HG02759 (cell line): ENCODE measurements at regions not wholly inside any gene's neighbourhood (a gene's known extent, or its start where the extent isn't known, plus 50 kb on each side); places are given as distances from the start of the nearest gene placed in this dataset.
"Not testable (repeated sequence)": the region's sequence is repeated elsewhere in the genome, so short reads cannot be mapped to it uniquely, and the experiment has no call there.

Experiments used
- ATAC-seq: cut with Tn5 transposase; IDR thresholded peaks from one replicate; pipeline ENCODE4 v1.9.1; 2021; ENCODE audit warnings: mild to moderate bottlenecking, moderate library complexity; ENCODE audit not compliant: unreplicated experiment

DNA sequence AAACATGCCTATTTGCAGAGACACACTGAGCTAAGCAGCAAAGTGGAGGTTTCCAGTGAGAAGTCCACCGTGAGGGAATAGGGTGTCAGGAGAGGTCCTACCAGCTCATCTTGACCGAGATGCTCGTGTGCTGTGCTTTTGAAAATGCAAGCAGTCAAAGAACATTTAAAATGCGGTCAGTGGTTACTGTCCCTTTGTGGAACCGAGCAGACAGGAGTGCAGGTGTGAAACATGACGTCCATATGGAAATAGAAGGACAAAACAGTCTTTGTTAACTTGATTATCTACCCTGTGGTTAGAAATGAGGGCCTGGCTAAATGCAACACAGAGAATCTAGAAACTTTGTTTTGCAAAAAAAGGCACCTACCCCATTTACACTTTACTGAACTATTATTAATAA is 473.3 kb downstream of the SPATA31A6 start:
- not testable (repeated sequence) for ATAC-seq

GRCh38 chr9:42657496-42657895 is 474.0 kb downstream of the SPATA31A6 start:
- ATAC-seq = not testable (repeated sequence)

DNA sequence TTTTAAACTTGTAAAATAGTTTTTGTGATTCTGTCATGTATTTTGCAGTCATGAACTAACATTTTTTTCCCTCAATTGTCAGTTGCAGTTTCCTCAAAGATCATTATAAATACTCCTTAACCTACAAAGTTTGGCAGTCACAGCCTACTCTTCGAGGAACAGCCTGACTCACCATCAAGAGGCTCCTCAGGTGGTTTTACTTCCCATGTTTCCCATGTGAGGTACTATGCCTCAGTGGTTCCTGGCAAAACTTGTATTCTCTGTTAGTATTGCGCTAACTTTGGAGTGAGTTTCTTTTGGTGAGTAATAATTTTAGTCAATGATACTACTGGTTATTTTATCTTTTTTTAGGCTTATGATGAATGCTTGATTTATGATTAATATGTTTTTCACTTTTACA is 513.7 kb downstream of the SPATA31A6 start:
- not testable (repeated sequence) for ATAC-seq

DNA sequence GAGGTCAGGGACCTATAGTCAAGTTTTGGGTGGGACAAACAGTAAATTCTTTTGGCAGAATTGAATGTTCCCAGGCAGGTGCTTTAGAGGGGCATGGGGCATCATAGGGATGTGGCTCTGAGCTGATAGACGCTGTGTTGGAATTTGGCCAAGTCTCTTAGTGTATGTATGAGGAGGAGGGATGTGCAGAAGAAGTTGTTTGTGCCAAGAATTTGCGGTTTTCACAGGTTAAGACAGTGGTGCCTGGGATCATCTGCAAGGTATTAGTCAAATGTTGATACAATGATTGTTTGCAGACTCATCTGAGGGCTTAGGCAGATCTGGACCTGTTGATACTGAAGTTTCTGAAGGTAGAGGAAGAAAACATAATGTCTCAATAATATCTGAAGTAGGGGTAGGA is 519.4 kb downstream of the SPATA31A6 start:
- ATAC-seq = not testable (repeated sequence)

DNA sequence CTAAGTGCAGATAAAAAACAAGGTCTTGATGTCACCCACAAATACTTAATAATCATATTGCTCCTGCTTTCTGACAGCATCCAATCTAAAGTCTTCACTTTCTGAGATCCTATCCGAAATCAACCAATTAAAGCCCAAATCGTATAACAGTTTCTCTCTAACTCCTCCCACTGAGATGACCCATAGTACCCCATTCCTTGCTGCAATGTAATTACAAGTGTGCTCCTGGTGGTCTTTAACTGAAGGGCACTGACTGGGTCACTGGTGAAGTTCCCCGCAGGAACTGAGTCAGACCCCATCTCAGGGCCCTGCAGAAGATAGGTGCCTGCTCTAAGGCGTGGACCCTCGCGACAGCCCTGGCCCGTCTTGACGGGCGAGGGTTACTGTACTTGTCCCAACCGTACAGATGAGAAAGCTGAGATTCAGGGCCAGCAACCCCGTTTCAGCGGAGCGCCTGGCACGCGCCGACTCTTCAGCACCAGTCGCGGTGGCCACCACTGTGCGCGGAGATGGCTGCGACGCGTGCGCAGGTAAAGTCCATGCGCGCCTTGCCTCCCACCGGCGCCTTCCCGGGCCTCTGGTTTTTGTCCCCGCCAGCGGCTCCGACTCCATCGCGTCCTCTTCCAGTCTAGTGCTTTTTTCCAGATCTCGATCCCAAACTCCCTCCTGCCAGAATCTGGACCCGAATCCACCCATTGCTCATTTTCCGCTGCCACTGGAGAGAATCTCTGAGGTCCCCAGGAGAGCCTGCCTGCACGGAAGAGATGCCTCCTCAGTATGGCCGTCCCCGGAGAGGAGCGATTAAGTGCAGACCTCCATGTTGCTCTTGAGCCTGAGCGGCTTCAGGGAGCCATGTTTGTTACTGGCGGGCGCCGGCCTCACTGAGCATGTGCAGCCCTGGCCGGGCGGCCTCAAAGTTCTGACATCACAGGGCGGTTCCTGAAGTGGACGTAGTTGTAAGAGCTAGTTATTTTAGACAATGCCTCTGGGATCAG is 541.7 kb downstream of the SPATA31A6 start:
- ATAC-seq = not testable (repeated sequence)

DNA sequence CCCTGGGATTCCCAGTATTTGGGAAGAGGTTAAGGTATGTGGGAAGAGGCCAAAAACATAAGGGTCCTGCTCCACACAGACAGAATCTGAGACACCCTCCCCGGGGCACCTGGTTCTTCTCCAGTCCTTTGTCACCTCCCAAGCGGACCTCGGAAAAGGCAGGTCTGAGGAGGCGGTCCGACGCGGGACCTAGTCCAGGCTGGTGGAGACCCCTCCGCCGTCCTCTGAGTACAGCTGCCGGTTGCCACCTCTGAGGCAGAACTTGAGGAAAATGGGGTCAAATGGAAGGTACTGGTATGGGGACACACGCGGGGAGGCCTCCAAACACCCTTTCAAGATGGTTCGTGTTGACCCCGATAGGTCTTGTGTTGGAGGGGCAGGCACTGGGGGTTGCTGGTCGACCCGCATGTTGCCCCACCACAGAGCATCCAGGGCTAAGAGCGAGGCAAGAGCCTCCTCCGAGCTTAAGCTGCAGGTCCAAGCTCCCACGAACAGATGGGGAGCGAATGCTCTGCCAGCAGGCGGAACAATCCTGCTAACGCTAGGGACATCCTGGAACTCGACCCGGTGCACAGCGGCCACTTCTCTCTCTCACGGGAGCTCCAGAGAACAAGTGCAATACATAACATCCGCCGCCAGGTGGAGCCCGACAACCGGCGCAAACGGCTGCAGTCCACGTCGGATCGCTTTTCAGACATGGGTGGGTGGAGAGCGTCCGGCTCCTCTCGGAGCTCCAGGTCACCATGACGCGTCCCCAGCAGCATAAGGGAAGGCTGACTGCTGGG is 559.8 kb downstream of the SPATA31A6 start:
- ATAC-seq = peak; percentile 77

- not testable (repeated sequence) for ATAC-seq
Observed at GRCh38 chr9:42757251-42757650, 573.8 kb downstream of the SPATA31A6 start.

- ATAC-seq = not testable (repeated sequence)
Observed at GRCh38 chr9:42759320-42759719, 575.9 kb downstream of the SPATA31A6 start.

DNA sequence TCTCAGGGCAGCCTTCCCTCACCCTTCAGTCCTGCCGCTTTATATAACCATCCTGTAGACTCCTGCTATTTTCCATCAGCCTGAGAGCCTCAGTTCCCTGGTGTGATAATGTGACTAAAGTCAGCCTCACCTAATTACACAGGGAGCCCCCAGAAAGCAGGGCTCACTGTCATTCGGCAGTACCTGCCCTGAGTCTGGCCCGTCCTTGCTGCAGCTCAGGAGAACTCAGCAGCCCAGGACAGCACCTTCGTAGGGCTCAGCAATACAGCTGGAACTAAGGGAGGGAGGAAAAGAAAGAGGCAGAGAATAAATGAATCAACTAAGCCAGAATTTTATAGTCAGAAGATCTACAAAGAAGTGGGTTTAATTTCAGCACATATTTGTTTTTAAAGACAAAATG is 598.7 kb downstream of the SPATA31A6 start:
- not testable (repeated sequence) for ATAC-seq

DNA sequence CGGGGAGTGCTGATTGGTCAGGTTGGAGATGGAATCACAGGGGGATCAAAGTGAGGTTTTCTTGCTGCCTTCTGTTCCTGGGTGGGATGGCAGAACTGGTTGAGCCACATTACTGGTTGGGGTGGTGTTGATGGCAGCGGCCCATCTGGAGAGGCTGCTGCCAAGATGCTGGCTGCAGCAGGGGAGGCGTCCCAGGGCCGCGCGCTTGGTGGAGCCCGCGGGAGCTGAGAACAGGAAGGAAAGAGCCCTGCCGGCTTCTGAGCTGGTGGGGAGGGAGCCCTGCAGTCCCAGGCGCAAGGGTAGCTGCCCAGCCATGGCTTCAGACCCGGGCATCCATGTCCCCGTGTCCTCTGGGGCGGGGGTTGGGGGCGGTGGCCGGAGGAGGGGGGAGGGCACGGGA is 609.3 kb downstream of the SPATA31A6 start:
- ATAC-seq = not testable (repeated sequence)

DNA sequence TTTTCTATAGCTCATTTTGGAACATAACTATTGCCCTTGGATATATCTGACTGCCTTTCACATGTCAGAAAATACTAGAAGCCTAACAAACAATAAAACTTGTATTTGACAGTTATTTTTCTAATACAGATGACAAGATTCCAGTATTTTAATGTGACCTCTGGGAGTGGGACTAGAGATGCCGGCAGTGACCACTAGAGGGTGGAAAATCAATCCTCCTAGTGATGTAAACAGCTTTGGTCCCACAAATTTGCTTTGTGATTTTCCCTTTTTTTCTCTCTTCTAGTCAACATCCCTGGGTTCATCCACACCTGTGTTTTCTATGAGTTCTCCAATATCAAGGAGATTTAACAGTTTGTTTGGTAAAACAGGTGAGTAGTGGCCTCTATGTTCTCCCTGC is 615.1 kb downstream of the SPATA31A6 start:
- ATAC-seq = peak; percentile 53

DNA sequence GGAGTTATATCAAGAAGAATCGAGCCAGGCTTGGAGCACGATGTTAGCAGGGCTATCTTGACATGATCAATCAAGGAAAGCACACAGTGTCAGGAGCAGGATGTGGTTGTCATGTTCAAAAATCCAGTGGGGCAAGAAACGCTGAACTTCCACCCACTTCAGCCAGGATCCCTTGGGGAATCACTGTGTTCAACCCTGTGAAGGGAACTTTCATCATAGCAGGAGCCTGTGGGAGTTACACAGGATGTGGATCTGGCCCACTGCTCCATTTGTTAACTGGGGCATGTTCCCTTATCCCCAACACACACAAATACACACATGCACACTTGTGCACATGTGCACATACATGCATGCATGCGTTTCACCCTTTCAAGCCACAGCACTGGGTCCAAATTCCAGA is 619.3 kb downstream of the SPATA31A6 start:
- ATAC-seq = not testable (repeated sequence)

- ATAC-seq = not testable (repeated sequence)
Observed at GRCh38 chr9:42806674-42807073, 623.2 kb downstream of the SPATA31A6 start.

DNA sequence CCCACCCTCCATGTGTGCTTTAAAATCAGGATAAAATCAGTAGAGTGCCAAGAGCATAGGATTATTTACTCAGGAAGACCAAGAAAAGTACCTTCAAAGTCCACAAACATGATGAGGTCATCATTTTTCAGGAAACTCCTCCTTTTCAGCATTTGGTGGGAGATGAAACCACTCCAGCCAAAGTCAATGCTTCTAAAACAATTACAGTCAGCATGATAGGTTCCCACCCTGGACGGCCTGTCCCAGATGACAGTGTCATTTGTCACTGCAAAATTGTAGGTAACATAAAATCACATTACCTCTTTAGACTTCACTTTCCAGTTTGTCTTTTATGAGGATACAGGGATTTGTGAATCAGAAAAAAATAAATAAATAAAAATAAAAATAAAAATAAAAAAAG is 638.0 kb downstream of the SPATA31A6 start:
- not testable (repeated sequence) for ATAC-seq

- not testable (repeated sequence) for ATAC-seq
Observed at GRCh38 chr9:42848156-42848555, 664.7 kb downstream of the SPATA31A6 start.

- ATAC-seq = not testable (repeated sequence)
Observed at GRCh38 chr9:42850896-42851693, 667.6 kb downstream of the SPATA31A6 start.

DNA sequence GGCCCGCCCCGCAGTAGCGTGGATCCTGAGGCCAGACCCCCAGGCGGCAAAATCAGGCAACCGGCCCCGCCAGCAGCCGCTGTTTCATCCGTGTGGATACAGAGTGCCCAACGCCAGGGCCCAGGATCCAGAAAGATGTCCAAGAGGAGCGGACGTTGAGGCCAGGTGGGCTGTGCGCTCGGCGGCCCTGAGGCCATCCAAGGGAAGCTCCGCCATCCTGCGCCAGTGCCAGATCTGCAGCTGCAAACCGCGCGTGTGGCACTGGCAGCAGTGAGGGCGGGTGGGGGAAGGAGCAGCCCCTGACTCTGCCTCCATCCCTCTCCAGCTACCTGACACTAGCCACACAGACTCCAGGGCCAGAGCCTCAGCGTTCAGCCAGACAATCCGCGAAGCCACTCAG is 668.2 kb downstream of the SPATA31A6 start:
- ATAC-seq = not testable (repeated sequence)

DNA sequence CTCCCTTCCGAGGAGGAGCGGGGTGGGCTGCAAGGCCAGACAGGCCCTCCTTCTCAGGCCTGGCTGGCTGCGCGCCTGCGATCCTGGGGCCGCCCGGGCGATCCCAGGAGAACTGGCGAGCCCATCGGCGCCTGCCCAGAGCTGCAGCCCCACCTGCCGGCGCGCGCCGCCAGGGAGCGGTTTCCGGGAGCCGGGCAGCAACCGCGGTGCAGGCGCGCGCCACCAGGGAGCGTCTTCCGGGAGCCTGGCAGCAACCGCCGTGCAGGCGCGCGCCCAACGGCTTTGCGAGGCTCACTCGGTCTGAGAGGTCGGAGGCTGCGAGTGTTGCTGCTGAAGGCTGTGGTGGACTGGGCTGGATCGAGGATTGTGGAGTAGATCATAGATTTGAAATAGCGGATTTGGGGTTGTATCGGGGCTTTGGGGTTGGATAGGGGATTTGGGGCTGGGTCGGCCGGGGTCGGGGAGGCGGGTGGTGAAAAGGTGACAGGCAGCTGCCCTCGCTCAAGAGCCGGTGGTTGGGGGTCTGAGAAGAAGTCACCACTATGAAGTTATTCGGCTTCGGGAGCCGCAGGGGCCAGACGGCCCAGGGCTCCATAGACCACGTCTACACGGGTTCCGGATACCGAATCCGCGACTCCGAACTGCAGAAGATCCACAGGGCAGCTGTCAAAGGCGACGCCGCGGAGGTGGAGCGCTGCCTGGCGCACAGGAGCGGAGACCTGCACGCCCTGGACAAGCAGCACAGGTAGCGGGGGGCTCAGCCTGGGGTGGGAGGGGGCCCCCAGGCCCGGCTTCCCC is 668.9 kb downstream of the SPATA31A6 start:
- ATAC-seq = not testable (repeated sequence)

DNA sequence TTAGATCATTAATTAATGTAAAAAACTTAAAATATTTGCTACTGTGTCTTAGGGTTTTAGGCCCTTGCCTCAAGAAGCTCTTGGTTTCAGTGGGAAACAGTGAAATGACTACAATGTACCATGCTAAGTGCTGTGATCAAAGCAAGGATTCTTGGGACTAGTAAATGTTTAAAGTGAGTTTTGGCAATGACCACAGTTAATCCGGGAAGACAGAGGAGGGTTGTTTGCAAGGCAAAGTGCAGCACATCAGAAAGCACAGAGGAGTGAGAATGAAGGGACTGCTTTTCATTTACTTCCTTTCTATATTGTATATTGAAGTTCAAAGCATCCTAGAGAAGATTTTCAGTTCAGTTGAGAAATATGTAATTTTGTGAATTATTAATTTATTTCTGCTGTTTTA is 676.7 kb downstream of the SPATA31A6 start:
- not testable (repeated sequence) for ATAC-seq

- not testable (repeated sequence) for ATAC-seq
Observed at GRCh38 chr9:42862465-42862864, 679.0 kb downstream of the SPATA31A6 start.
